ENCODE measurements at regions not wholly inside any gene's neighbourhood (a gene's known extent, or its start where the extent isn't known, plus 50 kb on each side); places are given as distances from the start of the nearest gene placed in this dataset.
"Not testable (repeated sequence)": the region's sequence is repeated elsewhere in the genome, so short reads cannot be mapped to it uniquely, and the experiment has no call there.

GRCh38 chr15:75763635-75764600 lies 51.3 kb upstream of the CSPG4 start:
- not testable (repeated sequence) for DNase-seq

- DNase-seq = no peak
Observed at GRCh38 chr15:75763137-75763611, 50.5 kb upstream of the CSPG4 start.

Measured in fibroblast of skin of right biceps (primary cell).